Fibroblast of lung (primary cell): ENCODE measurements at regions not wholly inside any gene's neighbourhood (a gene's known extent, or its start where the extent isn't known, plus 50 kb on each side); places are given as distances from the start of the nearest gene placed in this dataset.

Experiments
- CTCF ChIP-seq, 2 donors: IDR thresholded peaks in 1 of 2; conservative IDR thresholded peaks in 1 of 2; 1 replicate in 1 of 2; 2 replicates in 1 of 2; pipeline ENCODE4 v1.5.1; 2011 to 2012; ENCODE audit warnings: low read length in 2 of 2, control low read depth in 1 of 2, inconsistent platforms in 1 of 2, low read depth in 1 of 2, mild to moderate bottlenecking in 1 of 2
- EZH2 ChIP-seq: IDR thresholded peaks from 2 replicates; pipeline ENCODE4 v1.5.1; 2012; ENCODE audit warnings: low read length, control low read depth, mild to moderate bottlenecking; ENCODE audit errors: missing control alignments

GRCh38 chr13:34417896-34418295 is 524.2 kb upstream of the NBEA start:
- no peak for TF ChIP-seq CTCF (conservative IDR thresholded peaks at IDR 0.05 in 1 of 2, IDR thresholded peaks at IDR 0.05 in 1 of 2; ENCODE audit: low read depth in 1 of 2, low read length in 2 of 2)
- no peak for TF ChIP-seq EZH2
